SH-SY5Y (cell line): ENCODE measurements at regions not wholly inside any gene's neighbourhood (a gene's known extent, or its start where the extent isn't known, plus 50 kb on each side); places are given as distances from the start of the nearest gene placed in this dataset.

Experiments used
- GATA2 ChIP-seq: IDR thresholded peaks from 2 replicates; pipeline ENCODE4 v1.6.1; 2011; ENCODE audit warnings: mild to moderate bottlenecking, low read depth, low read length
- GATA3 ChIP-seq: IDR thresholded peaks from 2 replicates; pipeline ENCODE4 v1.6.1; 2011; ENCODE audit warnings: low read depth, mild to moderate bottlenecking, low read length, moderate library complexity

DNA sequence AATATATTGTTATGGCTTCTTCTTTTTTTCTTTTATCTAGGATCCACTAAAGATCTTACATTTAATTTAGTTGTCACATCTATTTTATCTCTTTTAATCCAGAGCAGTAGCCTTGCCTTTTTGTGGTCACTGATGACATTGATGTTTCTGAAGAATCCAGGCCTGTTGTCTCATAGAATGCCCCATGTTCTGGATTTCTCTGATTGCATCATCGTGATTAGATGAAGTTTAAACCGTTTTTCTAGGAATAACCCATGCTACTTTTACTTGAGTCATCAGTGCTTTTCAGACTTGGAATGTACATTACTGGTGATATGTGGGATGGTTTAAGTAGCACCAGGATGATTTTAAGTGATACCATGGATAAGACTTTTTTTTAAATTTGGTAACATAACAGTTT is 106.4 kb upstream of the CES5A start:
- TF ChIP-seq GATA2, result no peak
- TF ChIP-seq GATA3, result no peak
